ENCODE measurements at regions not wholly inside any gene's neighbourhood (a gene's known extent, or its start where the extent isn't known, plus 50 kb on each side); places are given as distances from the start of the nearest gene placed in this dataset.

DNA sequence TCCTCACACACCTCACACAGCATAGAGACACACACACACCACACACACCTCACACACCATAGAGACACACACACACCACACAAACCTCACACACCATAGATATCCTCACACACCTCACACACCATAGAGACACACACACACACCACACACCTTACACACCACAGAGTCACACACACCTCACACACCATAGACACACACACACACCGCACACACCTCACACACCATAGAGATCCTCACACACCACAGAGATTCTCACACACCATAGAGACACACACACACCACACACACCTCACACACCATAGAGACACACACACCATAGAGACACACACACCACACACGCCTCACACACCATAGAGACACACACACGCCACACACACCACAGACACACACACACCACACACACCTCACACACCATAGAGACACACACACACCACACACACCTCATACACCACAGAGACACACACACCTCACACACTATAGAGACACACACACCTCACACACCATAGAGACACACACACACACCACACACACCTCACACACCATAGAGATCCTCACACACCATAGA, 270.6 kb downstream of the CYRIA start:
- TF ChIP-seq, protein P1, sequence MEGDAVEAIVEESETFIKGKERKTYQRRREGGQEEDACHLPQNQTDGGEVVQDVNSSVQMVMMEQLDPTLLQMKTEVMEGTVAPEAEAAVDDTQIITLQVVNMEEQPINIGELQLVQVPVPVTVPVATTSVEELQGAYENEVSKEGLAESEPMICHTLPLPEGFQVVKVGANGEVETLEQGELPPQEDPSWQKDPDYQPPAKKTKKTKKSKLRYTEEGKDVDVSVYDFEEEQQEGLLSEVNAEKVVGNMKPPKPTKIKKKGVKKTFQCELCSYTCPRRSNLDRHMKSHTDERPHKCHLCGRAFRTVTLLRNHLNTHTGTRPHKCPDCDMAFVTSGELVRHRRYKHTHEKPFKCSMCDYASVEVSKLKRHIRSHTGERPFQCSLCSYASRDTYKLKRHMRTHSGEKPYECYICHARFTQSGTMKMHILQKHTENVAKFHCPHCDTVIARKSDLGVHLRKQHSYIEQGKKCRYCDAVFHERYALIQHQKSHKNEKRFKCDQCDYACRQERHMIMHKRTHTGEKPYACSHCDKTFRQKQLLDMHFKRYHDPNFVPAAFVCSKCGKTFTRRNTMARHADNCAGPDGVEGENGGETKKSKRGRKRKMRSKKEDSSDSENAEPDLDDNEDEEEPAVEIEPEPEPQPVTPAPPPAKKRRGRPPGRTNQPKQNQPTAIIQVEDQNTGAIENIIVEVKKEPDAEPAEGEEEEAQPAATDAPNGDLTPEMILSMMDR (IDR thresholded peaks at IDR 0.05): no peak
- TF ChIP-seq NRF1 (IDR thresholded peaks at IDR 0.05; ENCODE audit: low read depth, low read length) (no peak), RCOR1 (IDR thresholded peaks at IDR 0.05; ENCODE audit: low read length) (no peak), FOXM1 (IDR thresholded peaks at IDR 0.05; ENCODE audit: low read depth) (no peak), TEAD4 (IDR thresholded peaks at IDR 0.05; ENCODE audit: borderline replicate concordance, insufficient read depth) (no peak), SIN3A (IDR thresholded peaks at IDR 0.05; ENCODE audit: borderline replicate concordance, low read depth, low read length) (no peak), YY1 (IDR thresholded peaks at IDR 0.05; ENCODE audit: low read depth) (no peak), POLR2AphosphoS5 (IDR thresholded peaks at IDR 0.05; ENCODE audit: low read depth, low read length) (no peak)
- TF ChIP-seq, protein P2, sequence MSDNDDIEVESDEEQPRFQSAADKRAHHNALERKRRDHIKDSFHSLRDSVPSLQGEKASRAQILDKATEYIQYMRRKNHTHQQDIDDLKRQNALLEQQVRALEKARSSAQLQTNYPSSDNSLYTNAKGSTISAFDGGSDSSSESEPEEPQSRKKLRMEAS (IDR thresholded peaks at IDR 0.05; ENCODE audit: low read depth): no peak
- TF ChIP-seq, protein P3, sequence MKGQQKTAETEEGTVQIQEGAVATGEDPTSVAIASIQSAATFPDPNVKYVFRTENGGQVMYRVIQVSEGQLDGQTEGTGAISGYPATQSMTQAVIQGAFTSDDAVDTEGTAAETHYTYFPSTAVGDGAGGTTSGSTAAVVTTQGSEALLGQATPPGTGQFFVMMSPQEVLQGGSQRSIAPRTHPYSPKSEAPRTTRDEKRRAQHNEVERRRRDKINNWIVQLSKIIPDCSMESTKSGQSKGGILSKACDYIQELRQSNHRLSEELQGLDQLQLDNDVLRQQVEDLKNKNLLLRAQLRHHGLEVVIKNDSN (IDR thresholded peaks at IDR 0.05; ENCODE audit: borderline replicate concordance, low read depth): no peak
- TF ChIP-seq, protein P4, sequence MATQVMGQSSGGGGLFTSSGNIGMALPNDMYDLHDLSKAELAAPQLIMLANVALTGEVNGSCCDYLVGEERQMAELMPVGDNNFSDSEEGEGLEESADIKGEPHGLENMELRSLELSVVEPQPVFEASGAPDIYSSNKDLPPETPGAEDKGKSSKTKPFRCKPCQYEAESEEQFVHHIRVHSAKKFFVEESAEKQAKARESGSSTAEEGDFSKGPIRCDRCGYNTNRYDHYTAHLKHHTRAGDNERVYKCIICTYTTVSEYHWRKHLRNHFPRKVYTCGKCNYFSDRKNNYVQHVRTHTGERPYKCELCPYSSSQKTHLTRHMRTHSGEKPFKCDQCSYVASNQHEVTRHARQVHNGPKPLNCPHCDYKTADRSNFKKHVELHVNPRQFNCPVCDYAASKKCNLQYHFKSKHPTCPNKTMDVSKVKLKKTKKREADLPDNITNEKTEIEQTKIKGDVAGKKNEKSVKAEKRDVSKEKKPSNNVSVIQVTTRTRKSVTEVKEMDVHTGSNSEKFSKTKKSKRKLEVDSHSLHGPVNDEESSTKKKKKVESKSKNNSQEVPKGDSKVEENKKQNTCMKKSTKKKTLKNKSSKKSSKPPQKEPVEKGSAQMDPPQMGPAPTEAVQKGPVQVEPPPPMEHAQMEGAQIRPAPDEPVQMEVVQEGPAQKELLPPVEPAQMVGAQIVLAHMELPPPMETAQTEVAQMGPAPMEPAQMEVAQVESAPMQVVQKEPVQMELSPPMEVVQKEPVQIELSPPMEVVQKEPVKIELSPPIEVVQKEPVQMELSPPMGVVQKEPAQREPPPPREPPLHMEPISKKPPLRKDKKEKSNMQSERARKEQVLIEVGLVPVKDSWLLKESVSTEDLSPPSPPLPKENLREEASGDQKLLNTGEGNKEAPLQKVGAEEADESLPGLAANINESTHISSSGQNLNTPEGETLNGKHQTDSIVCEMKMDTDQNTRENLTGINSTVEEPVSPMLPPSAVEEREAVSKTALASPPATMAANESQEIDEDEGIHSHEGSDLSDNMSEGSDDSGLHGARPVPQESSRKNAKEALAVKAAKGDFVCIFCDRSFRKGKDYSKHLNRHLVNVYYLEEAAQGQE (IDR thresholded peaks at IDR 0.05; ENCODE audit: low read depth, low read length): no peak
